GM12878 (cell line): ENCODE measurements at regions not wholly inside any gene's neighbourhood (a gene's known extent, or its start where the extent isn't known, plus 50 kb on each side); places are given as distances from the start of the nearest gene placed in this dataset.
"Not testable (repeated sequence)": the region's sequence is repeated elsewhere in the genome, so short reads cannot be mapped to it uniquely, and the experiment has no call there.

Experiments
- ATAC-seq: fragments of 200-7000 bp; cut with Tn5 transposase; 3 replicates; pipeline ENCODE4 v1.9.1; 2020; ENCODE audit warnings: mild to moderate bottlenecking, moderate library complexity
- BruUV-seq: library from RNA; stranded (reverse); fragments of 400-500 nt; replicated peaks from 2 replicates; lab custom pipeline; 2021; lab: Mats Ljungman, UMichigan
- CTCF ChIA-PET: fragments of 300-600 bp; sonication (Branson Sonifier 250); formaldehyde crosslinking; extraction: SDS; loops from one replicate; lab custom pipeline; 2021; ENCODE audit warnings: inconsistent platforms; lab: Yijun Ruan, JAX
- POLR2A ChIA-PET: fragments of 350-600 bp; formaldehyde crosslinking; extraction: SDS; loops from one replicate; lab custom pipeline; 2021; ENCODE audit warnings: inconsistent platforms; lab: Charles Lee
- RAD21 ChIA-PET: fragments of 300-600 bp; sonication (Branson Sonifier 250); formaldehyde crosslinking; loops from one replicate; lab custom pipeline; 2023; ENCODE audit warnings: antibody characterized with exemption; ENCODE audit not compliant: unreplicated experiment; lab: Charles Lee
- SMC1A ChIA-PET: fragments of 300-600 bp; sonication (Branson Sonifier 250); formaldehyde crosslinking; loops from one replicate; lab custom pipeline; 2023; ENCODE audit not compliant: unreplicated experiment, uncharacterized antibody; lab: Charles Lee
- DNase-seq: peaks from one replicate; pipeline ENCODE4 v3.0.0-alpha.2; 2011; ENCODE audit warnings: low read depth, low spot score
- FAIRE-seq: peaks from 3 replicates; lab custom pipeline; 2011; peaks lifted over from hg19 to GRCh38; lab: Jason Lieb, UNC
- H2AFZ ChIP-seq: 2 replicates; pipeline ENCODE4 v1.6.0; 2011; ENCODE audit warnings: low read depth, low read length, control low read depth; ENCODE audit not compliant: control insufficient read depth
- H3K27ac ChIP-seq: 2 replicates; pipeline ENCODE4 v1.5.1; 2011; ENCODE audit warnings: control low read depth; ENCODE audit not compliant: control insufficient read depth, insufficient read depth
- H3K27me3 ChIP-seq, 2 experiments: replicated peaks in 1 of 2; 2 replicates each; pipeline versions ENCODE4 v1.6.0 to v1.6.1; 2011; ENCODE audit warnings: low read length in 1 of 2; ENCODE audit not compliant: control insufficient read depth in 2 of 2, insufficient read depth in 2 of 2
- H3K36me3 ChIP-seq, 2 experiments: 2 replicates each; pipeline ENCODE4 v1.5.1; 2011; ENCODE audit warnings: low read length in 1 of 2; ENCODE audit not compliant: control insufficient read depth in 2 of 2, insufficient read depth in 2 of 2
- H3K4me1 ChIP-seq: 2 replicates; pipeline ENCODE4 v1.6.1; 2011; ENCODE audit warnings: mild to moderate bottlenecking, low read length, moderate library complexity, mixed read lengths; ENCODE audit not compliant: control insufficient read depth, insufficient read depth
- H3K4me2 ChIP-seq: 2 replicates; pipeline ENCODE4 v1.6.0; 2011; ENCODE audit warnings: control low read depth; ENCODE audit not compliant: control insufficient read depth, insufficient read depth
- H3K4me3 ChIP-seq: fragments of 200-600 bp; sonication (generic); 2 replicates; pipeline ENCODE4 v1.5.1; 2016
- H3K79me2 ChIP-seq: 2 replicates; pipeline ENCODE4 v1.6.0; 2011; ENCODE audit warnings: low read length; ENCODE audit not compliant: control insufficient read depth, insufficient read depth
- H3K9ac ChIP-seq: 2 replicates; pipeline ENCODE4 v1.8.0; 2011; ENCODE audit warnings: low read length, control low read depth, mixed read lengths; ENCODE audit not compliant: control insufficient read depth, insufficient read depth
- H3K9me3 ChIP-seq: replicated peaks from 3 replicates; pipeline ENCODE4 v1.5.1; 2011; ENCODE audit warnings: mild to moderate bottlenecking, low read length; ENCODE audit not compliant: control insufficient read depth, insufficient read depth
- H4K20me1 ChIP-seq: 2 replicates; pipeline ENCODE4 v1.6.0; 2011; ENCODE audit not compliant: control insufficient read depth, insufficient read depth
- EP300 ChIP-seq, 2 experiments: fragments of 150-350 bp in 1 of 2; IDR thresholded peaks; 2 replicates each; pipeline ENCODE4 v1.6.1; 2011 to 2012; ENCODE audit warnings: low read depth in 2 of 2, low read length in 2 of 2, borderline replicate concordance in 1 of 2, improper control_type of control experiment in 1 of 2, inconsistent platforms in 1 of 2; ENCODE audit not compliant: control insufficient read depth in 1 of 2
- ETV6 ChIP-seq, 2 experiments: fragments of 450-650 bp in 1 of 2; IDR thresholded peaks in 1 of 2; conservative IDR thresholded peaks in 1 of 2; 2 replicates each; pipeline ENCODE4 v1.6.1; 2014; ENCODE audit warnings: antibody characterized with exemption in 1 of 2, borderline replicate concordance in 1 of 2, low read depth in 1 of 2, mild to moderate bottlenecking in 1 of 2, moderate library complexity in 1 of 2
- WGBS: methylation state at CpG from one replicate; pipeline ENCODE4 v1.1.6; 2016; ENCODE audit warnings: low lambda C conversion rate; ENCODE audit not compliant: insufficient replicate concordance, insufficient coverage; ENCODE audit errors: missing lambda C conversion rate; 5-methylcytosine and 5-hydroxymethylcytosine counted together
- in situ Hi-C: fragments of 300-500 bp; cut with MboI; formaldehyde crosslinking; loops from 9 replicates; pipeline ENCODE4 v1.14.3; 2018; ENCODE audit warnings: mixed read lengths
- intact Hi-C: fragments of 100-400 bp; cut with micrococcal nuclease; formaldehyde crosslinking; loops from one replicate; pipeline ENCODE4 v1.14.2; 2022; ENCODE audit not compliant: unreplicated experiment
- TF ChIP-seq, protein P1 (sequence below): IDR thresholded peaks from 2 replicates; pipeline ENCODE4 v1.6.1; 2012; ENCODE audit warnings: low read depth, low read length, improper control_type of control experiment

DNA sequence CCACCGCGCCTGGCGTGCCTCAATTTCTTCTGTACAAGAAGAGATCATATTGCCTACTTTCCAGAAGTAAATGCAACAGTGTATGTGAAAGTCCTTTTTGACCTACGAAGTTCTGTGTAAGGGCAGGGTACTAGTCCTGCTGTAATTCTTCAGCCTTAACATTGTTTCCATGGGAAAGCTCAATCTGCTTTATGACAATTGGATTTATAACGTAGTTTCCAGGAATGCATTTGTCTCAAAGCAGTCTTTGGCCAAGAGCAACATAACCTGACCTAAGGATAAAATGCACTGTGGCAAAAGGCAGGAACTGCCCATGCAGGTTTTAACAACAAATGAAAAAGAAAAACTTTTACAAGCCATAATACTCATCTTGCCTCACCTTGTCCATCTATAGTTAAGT is 108.1 kb upstream of the PODXL start (continued):
- TF ChIP-seq, protein P1, sequence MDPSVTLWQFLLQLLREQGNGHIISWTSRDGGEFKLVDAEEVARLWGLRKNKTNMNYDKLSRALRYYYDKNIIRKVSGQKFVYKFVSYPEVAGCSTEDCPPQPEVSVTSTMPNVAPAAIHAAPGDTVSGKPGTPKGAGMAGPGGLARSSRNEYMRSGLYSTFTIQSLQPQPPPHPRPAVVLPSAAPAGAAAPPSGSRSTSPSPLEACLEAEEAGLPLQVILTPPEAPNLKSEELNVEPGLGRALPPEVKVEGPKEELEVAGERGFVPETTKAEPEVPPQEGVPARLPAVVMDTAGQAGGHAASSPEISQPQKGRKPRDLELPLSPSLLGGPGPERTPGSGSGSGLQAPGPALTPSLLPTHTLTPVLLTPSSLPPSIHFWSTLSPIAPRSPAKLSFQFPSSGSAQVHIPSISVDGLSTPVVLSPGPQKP, result no peak
- no peak for TF ChIP-seq ETV6 (conservative IDR thresholded peaks at IDR 0.05 in 1 of 2, IDR thresholded peaks at IDR 0.05 in 1 of 2; ENCODE audit: borderline replicate concordance in 1 of 2, low read depth in 1 of 2)
- no peak for TF ChIP-seq EP300 (IDR thresholded peaks at IDR 0.05; ENCODE audit: borderline replicate concordance in 1 of 2, control insufficient read depth in 1 of 2, low read depth in 2 of 2, low read length in 2 of 2)

DNA sequence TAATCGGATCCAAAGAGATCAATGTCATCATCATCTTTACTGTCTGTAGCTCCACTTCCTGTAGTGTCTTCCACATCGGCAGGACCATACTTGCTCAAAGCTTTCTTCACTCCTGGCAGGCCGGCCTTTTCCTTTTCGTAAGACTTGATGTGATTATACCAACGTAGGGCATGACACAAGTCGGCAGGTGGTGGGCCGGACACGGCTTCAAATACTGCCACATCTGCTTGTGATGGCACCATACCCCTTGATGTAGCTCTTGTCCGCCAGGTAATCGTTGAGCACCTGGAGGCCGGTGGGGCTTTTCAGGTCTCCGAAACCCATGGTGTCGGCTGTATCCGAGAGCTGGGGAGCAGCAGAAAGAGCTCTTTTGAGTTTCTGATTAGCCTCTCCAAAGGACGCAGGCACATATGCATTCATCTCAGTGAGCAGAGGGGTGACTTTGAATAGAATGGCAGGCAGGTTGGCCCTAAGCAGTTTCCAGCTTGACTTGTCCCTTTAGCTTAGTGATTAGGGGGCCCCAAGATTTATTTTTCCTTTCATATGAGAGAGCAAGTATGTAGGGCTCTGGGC is 106.0 kb upstream of the PODXL start:
- SMC1A ChIA-PET, H3K4me1 ChIP-seq, H4K20me1 ChIP-seq, H3K27ac ChIP-seq, H3K9ac ChIP-seq, intact Hi-C loops, H3K4me3 ChIP-seq, FAIRE-seq, H3K36me3 ChIP-seq, H3K79me2 ChIP-seq, H3K9me3 ChIP-seq, H3K27me3 ChIP-seq, BruUV-seq, in situ Hi-C loops, H2AFZ ChIP-seq, RAD21 ChIA-PET, POLR2A ChIA-PET, H3K4me2 ChIP-seq, ATAC-seq, CTCF ChIA-PET, DNase-seq: not testable (repeated sequence)
- 56% methylated on average over 15 of the region's 15 CpGs for WGBS
